ENCODE measurements at regions not wholly inside any gene's neighbourhood (a gene's known extent, or its start where the extent isn't known, plus 50 kb on each side); places are given as distances from the start of the nearest gene placed in this dataset.
A peak's percentile ranks its signal among the peaks of the same experiment; 100 is the strongest.

DNA sequence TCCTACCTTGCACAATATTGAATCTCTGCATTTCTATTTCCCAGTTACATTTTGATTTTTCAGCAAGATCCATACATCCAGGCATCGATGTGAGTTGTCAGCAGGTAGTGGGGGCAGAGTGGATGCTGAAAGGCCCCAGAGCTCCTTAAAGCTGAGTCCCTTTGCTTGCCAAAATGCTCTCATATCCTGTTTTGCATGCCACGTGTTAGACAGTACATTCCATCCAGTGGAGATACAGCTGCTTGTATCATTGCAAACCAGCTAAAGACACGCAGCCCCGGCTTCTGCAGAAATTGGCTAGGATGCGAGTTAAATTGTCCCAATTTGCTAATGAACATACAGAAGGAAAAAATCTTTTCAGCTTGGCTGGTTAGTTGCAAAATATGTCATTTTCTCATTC, 179.6 kb upstream of the MXRA5 start:
- no peak overlapping the region for H3K4me3 ChIP-seq (ENCODE audit: control insufficient read depth, low read depth, low read length)
- TF ChIP-seq, protein P1, sequence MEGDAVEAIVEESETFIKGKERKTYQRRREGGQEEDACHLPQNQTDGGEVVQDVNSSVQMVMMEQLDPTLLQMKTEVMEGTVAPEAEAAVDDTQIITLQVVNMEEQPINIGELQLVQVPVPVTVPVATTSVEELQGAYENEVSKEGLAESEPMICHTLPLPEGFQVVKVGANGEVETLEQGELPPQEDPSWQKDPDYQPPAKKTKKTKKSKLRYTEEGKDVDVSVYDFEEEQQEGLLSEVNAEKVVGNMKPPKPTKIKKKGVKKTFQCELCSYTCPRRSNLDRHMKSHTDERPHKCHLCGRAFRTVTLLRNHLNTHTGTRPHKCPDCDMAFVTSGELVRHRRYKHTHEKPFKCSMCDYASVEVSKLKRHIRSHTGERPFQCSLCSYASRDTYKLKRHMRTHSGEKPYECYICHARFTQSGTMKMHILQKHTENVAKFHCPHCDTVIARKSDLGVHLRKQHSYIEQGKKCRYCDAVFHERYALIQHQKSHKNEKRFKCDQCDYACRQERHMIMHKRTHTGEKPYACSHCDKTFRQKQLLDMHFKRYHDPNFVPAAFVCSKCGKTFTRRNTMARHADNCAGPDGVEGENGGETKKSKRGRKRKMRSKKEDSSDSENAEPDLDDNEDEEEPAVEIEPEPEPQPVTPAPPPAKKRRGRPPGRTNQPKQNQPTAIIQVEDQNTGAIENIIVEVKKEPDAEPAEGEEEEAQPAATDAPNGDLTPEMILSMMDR (conservative IDR thresholded peaks at IDR 0.05; ENCODE audit: control insufficient read depth, insufficient read depth, low read depth, low read length), result no peak
- peak; percentile 71 for DNase-seq (ENCODE audit: low read depth)

DNA sequence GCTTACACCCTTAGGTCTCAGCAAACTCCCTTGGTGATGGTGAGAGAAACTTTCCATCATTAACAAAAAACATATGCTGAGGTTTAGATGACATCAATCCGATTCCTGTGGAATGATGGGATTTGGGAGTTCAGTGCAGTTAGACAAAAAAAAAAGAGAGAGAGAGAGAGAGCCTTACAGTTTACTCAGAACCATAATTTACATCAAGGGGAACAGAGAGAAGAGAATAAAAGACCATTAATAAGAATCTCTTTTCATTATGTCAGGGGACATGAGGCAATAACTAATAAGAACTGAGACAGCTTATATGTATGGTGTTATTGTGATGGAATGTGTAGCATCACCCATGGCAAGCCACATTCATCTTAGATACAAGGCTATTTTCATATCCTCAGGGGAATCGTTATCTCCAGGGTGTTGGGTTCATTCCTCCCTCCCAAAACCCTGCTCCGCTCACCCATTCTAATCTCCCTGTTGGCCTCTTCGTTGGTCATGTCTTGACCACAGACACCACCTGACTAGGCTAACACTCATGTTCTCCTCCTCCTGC, 175.7 kb upstream of the MXRA5 start:
- H3K4me3 ChIP-seq (ENCODE audit: control insufficient read depth, low read depth, low read length), result no peak overlapping the region
- peak; percentile 94 for DNase-seq (ENCODE audit: low read depth)
- TF ChIP-seq, protein P1 (conservative IDR thresholded peaks at IDR 0.05; ENCODE audit: control insufficient read depth, insufficient read depth, low read depth, low read length), result no peak

DNA sequence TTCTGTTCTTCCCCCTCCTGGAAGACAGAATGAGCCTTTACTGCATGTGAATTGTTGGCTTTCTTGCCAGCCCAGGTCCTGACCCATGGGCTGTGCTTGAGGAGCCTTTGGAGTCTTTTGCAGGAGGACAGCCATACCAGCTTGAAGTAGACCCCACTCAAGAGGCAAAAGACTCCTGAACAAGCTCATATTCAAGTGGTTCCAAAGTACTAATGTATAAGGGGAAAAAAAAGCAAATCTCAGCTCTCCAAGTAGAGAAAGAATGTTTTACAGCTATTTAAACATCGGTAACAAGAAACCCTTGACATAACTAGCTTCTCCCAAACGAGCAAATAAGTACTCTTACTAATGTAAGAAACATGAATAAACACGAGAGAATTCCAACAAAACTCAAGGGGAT, 174.9 kb upstream of the MXRA5 start:
- no peak overlapping the region for H3K4me3 ChIP-seq (ENCODE audit: control insufficient read depth, low read depth, low read length)
- TF ChIP-seq, protein P1 (conservative IDR thresholded peaks at IDR 0.05; ENCODE audit: control insufficient read depth, insufficient read depth, low read depth, low read length), result no peak
- DNase-seq (ENCODE audit: low read depth), result peak; percentile 69

DNA sequence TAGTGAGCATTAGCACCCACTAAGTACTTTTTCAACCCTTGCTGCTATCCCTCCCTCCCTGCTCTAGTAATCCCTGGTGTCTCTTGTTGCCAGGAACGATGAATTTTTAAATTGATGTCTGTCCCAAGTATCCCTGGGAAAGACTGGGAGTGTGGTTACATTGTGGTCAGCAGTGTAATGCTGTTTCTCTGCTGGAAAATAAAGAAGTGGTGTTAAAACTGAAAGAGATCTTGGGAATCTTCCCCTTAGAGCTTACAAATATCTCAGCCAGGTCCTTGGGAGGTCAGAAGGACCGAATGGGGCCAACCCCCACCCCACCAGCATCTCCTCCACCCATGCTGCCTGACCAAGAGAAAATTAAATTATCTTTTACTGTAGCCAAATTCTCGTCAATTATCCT, 174.5 kb upstream of the MXRA5 start:
- TF ChIP-seq, protein P1 (conservative IDR thresholded peaks at IDR 0.05; ENCODE audit: control insufficient read depth, insufficient read depth, low read depth, low read length), result no peak

DNA sequence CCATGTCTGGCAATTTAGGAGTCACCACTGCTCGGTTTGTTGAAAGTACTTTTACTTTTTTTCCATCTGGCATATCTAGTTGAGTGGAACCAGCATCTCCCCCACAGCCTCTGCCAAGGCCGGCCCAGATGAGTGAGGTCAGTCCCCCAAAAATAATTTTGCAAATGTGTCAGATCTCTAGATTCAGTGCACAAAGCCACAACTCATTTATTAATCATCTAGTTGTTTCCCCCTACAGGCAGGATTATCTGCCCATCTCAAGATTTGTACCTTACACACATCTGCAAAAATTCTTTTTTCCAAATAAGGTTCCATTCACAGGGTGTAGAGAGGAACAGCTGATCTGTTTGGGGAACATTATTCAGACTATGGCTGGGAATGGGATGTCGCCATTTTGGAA, 174.0 kb upstream of the MXRA5 start:
- peak; percentile 75 for DNase-seq (ENCODE audit: low read depth)
- no peak overlapping the region for H3K4me3 ChIP-seq (ENCODE audit: control insufficient read depth, low read depth, low read length)
- TF ChIP-seq, protein P1 (conservative IDR thresholded peaks at IDR 0.05; ENCODE audit: control insufficient read depth, insufficient read depth, low read depth, low read length), result no peak

More for the DNA sequence above, 174.5 kb upstream of the MXRA5 start:
- no peak overlapping the region for H3K4me3 ChIP-seq (ENCODE audit: control insufficient read depth, low read depth, low read length)
- DNase-seq (ENCODE audit: low read depth), result peak; percentile 77

DNA sequence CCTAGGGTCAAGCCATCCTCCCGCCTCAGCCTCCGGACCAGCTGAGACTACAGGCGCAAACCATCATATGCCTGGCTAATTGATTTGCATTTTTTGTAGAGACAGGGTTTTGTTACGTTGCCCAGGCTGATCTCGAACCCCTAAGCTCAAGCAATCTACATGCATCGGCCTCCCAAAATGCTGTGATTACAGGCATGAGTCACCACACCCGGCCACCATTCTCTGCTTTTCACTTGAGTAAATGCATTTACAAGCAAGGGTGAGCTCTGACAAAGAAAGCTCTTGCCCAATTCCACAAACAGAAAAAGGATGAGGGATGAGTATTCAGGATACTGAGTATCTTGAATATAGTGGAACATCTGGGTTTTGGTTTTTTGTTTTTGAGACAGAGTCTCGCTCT, 172.9 kb upstream of the MXRA5 start:
- peak overlapping the region; percentile 16 for H3K4me3 ChIP-seq (ENCODE audit: control insufficient read depth, low read depth, low read length)
- DNase-seq (ENCODE audit: low read depth), result peak; percentile 91

DNA sequence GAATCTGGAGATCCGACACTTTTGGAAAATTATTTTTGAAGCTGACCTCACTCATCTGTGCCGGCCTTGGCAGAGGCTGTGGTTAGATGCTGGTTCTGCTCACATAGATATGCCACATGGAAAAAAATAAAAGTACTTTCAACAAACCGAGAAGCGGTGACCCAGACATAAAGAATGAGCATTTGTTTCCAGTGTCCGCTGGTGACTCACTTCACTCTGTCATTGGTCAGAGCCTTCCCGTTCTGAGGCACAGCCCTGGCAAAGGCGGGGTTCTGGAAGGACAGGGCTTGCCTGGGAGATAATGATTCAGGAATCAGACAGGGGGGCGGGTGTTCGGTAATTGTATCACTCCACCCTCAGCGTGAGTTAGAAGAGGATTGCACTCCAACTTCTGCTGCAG, 172.4 kb upstream of the MXRA5 start:
- TF ChIP-seq, protein P1 (conservative IDR thresholded peaks at IDR 0.05; ENCODE audit: control insufficient read depth, insufficient read depth, low read depth, low read length), result no peak
- H3K4me3 ChIP-seq (ENCODE audit: control insufficient read depth, low read depth, low read length), result peak overlapping the region; percentile 16
- DNase-seq (ENCODE audit: low read depth), result peak; percentile 98
